ENCODE measurements at regions not wholly inside any gene's neighbourhood (a gene's known extent, or its start where the extent isn't known, plus 50 kb on each side); places are given as distances from the start of the nearest gene placed in this dataset.

GRCh38 chr21:27024301-27024700 is 57.4 kb upstream of the ADAMTS5 start:
- Histone ChIP-seq H3K4me3 (replicated peaks in 1 of 3; ENCODE audit: insufficient read depth in 1 of 3, low read depth in 1 of 3, low read length in 3 of 3) (no peak overlapping the region), H3K27me3 (ENCODE audit: control insufficient read depth in 2 of 2, insufficient read depth in 2 of 2, low read length in 2 of 2) (no peaks in the 10 kb centered on the region), H2AFZ (ENCODE audit: low read depth, low read length) (no peak overlapping the region), H4K20me1 (replicated peaks; ENCODE audit: control insufficient read depth, extremely low read depth, insufficient read depth, low read length) (no peaks in the 10 kb centered on the region), H3K9ac (replicated peaks; ENCODE audit: extremely low read depth, insufficient read depth, low read length) (no peak overlapping the region), H3K4me2 (ENCODE audit: insufficient read depth, low read length) (no peak overlapping the region), H3K4me1 (ENCODE audit: control insufficient read depth, extremely low read depth, insufficient read depth, low read length) (no peaks in the 10 kb centered on the region), H3K36me3 (ENCODE audit: control insufficient read depth in 2 of 2, extremely low read depth in 1 of 2, insufficient read depth in 2 of 2, low read length in 2 of 2) (no peaks in the 10 kb centered on the region), H3K9me1 (replicated peaks; ENCODE audit: control insufficient read depth, extremely low read depth, insufficient read depth, low read length) (no peaks in the 10 kb centered on the region), H3K27ac (ENCODE audit: insufficient read depth, low read depth, low read length) (no peak overlapping the region), H3K9me3 (replicated peaks; ENCODE audit: control insufficient read depth, insufficient read depth, low read length) (no peaks in the 10 kb centered on the region), H3K79me2 (ENCODE audit: control insufficient read depth, insufficient read depth, low read length) (no peaks in the 10 kb centered on the region)
- intact Hi-C loops (cut with micrococcal nuclease) (no loop called here), dilution Hi-C loops (cut with MboI; ENCODE audit: extremely low pct_ligation_motif_present, low sequenced_read_pairs) (no loop called here)
- POLR2A ChIA-PET: no interaction called here
- CTCF ChIA-PET: no interaction called here
- no TSS peak for BruUV-seq (replicated peaks)
- DNase-seq (ENCODE audit: low read depth, low spot score) (no peak), FAIRE-seq (no peak)
- TF ChIP-seq EZH2 (IDR thresholded peaks at IDR 0.05; ENCODE audit: borderline replicate concordance, low read depth, low read length, severe bottlenecking) (no peak), POLR2AphosphoS5 (IDR thresholded peaks at IDR 0.05; ENCODE audit: insufficient read depth, low read depth, low read length) (no peak), POLR2A (IDR thresholded peaks at IDR 0.05; ENCODE audit: low read depth, low read length) (no peak), JUN (IDR thresholded peaks at IDR 0.05; ENCODE audit: borderline replicate concordance, insufficient read depth, insufficient read length, low read depth) (no peak), GATA2 (IDR thresholded peaks at IDR 0.05; ENCODE audit: insufficient read depth, insufficient read length, low read depth, low read length) (no peak), MYC (IDR thresholded peaks at IDR 0.05; ENCODE audit: low read depth, low read length) (no peak), FOS (IDR thresholded peaks at IDR 0.05; ENCODE audit: borderline replicate concordance, insufficient read depth, low read length) (no peak)
- TF ChIP-seq, protein P1, sequence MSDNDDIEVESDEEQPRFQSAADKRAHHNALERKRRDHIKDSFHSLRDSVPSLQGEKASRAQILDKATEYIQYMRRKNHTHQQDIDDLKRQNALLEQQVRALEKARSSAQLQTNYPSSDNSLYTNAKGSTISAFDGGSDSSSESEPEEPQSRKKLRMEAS (IDR thresholded peaks at IDR 0.05; ENCODE audit: insufficient read depth, insufficient read length): no peak
- TF ChIP-seq, protein P2, sequence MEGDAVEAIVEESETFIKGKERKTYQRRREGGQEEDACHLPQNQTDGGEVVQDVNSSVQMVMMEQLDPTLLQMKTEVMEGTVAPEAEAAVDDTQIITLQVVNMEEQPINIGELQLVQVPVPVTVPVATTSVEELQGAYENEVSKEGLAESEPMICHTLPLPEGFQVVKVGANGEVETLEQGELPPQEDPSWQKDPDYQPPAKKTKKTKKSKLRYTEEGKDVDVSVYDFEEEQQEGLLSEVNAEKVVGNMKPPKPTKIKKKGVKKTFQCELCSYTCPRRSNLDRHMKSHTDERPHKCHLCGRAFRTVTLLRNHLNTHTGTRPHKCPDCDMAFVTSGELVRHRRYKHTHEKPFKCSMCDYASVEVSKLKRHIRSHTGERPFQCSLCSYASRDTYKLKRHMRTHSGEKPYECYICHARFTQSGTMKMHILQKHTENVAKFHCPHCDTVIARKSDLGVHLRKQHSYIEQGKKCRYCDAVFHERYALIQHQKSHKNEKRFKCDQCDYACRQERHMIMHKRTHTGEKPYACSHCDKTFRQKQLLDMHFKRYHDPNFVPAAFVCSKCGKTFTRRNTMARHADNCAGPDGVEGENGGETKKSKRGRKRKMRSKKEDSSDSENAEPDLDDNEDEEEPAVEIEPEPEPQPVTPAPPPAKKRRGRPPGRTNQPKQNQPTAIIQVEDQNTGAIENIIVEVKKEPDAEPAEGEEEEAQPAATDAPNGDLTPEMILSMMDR (IDR thresholded peaks at IDR 0.05; ENCODE audit: extremely low read depth in 1 of 2, insufficient read depth in 1 of 2, low read depth in 1 of 2, low read length in 2 of 2): no peak
